H1 (cell line): ENCODE measurements at regions not wholly inside any gene's neighbourhood (a gene's known extent, or its start where the extent isn't known, plus 50 kb on each side); places are given as distances from the start of the nearest gene placed in this dataset.

Source experiments
- CTCF ChIA-PET: fragments of 300-600 bp; sonication (Branson Sonifier 250); formaldehyde crosslinking; loops from one replicate; lab custom pipeline; 2021; ENCODE audit not compliant: partially characterized antibody; lab: Charles Lee
- POLR2A ChIA-PET: fragments of 300-600 bp; sonication (Branson Sonifier 250); formaldehyde crosslinking; loops from one replicate; lab custom pipeline; 2021; ENCODE audit warnings: inconsistent platforms; ENCODE audit not compliant: partially characterized antibody; lab: Charles Lee
- DNase-seq, 2 experiments: peaks; one replicate each; pipeline versions ENCODE4 v3.0.0 to v3.0.0-alpha.2; 2010 to 2022; ENCODE audit warnings: low spot score in 2 of 2, low read depth in 1 of 2, mixed read lengths in 1 of 2
- FAIRE-seq: peaks from 2 replicates; lab custom pipeline; 2011; peaks lifted over from hg19 to GRCh38; lab: Jason Lieb, UNC
- H2AFZ ChIP-seq: 2 replicates; pipeline ENCODE4 v1.8.1; 2012; ENCODE audit warnings: low read length, inconsistent platforms
- H2AK5ac ChIP-seq: 2 replicates; pipeline ENCODE4 v1.6.1; 2013; ENCODE audit warnings: low read depth, low read length
- H2BK120ac ChIP-seq: replicated peaks from 2 replicates; pipeline ENCODE3; 2013; ENCODE audit warnings: low read depth, low read length, inconsistent platforms
- H2BK12ac ChIP-seq: 2 replicates; pipeline ENCODE4 v1.6.1; 2013; ENCODE audit warnings: low read depth, low read length
- H2BK15ac ChIP-seq: 2 replicates; pipeline ENCODE4 v1.6.1; 2013; ENCODE audit warnings: low read length
- H2BK20ac ChIP-seq: 2 replicates; pipeline ENCODE4 v1.6.1; 2013; ENCODE audit warnings: low read length
- H2BK5ac ChIP-seq: 2 replicates; pipeline ENCODE4 v1.6.1; 2013; ENCODE audit warnings: low read depth, low read length
- H3K14ac ChIP-seq: 2 replicates; pipeline ENCODE4 v1.6.1; 2013; ENCODE audit warnings: inconsistent platforms; ENCODE audit not compliant: insufficient read length
- H3K18ac ChIP-seq: 2 replicates; pipeline ENCODE4 v1.6.1; 2013; ENCODE audit warnings: low read length; ENCODE audit errors: extremely low read depth
- H3K23ac ChIP-seq: 2 replicates; pipeline ENCODE4 v1.6.1; 2013; ENCODE audit warnings: inconsistent platforms; ENCODE audit not compliant: insufficient read length
- H3K23me2 ChIP-seq: 2 replicates; pipeline ENCODE4 v1.6.1; 2013; ENCODE audit warnings: low read depth, low read length
- H3K27ac ChIP-seq: 2 replicates; pipeline ENCODE4 v1.6.1; 2011; ENCODE audit warnings: low read depth, low read length, inconsistent platforms
- H3K27me3 ChIP-seq, 4 experiments: replicated peaks in 1 of 4; 1 replicate in 1 of 4; 2 replicates in 3 of 4; pipeline versions ENCODE4 v1.6.1 to v1.8.1; 2011 to 2013; ENCODE audit warnings: low read length in 3 of 4, mild to moderate bottlenecking in 3 of 4, inconsistent platforms in 2 of 4, mixed read lengths in 2 of 4, moderate library complexity in 1 of 4; ENCODE audit not compliant: control insufficient read depth in 3 of 4, insufficient read depth in 3 of 4; ENCODE audit errors: extremely low read depth in 1 of 4
- H3K36me3 ChIP-seq, 4 experiments: 2 replicates each; pipeline versions ENCODE4 v1.6.1 to v1.8.1; 2011 to 2013; ENCODE audit warnings: mild to moderate bottlenecking in 4 of 4, low read length in 3 of 4, moderate library complexity in 2 of 4, control low read depth in 1 of 4, inconsistent platforms in 1 of 4; ENCODE audit not compliant: insufficient read depth in 4 of 4, control insufficient read depth in 2 of 4
- H3K4ac ChIP-seq: replicated peaks from 2 replicates; pipeline ENCODE3; 2013; ENCODE audit warnings: low read length, low read depth, mixed read lengths, inconsistent platforms; ENCODE audit not compliant: insufficient read length
- H3K4me1 ChIP-seq, 4 experiments: replicated peaks in 1 of 4; 1 replicate in 1 of 4; 2 replicates in 3 of 4; pipeline versions ENCODE4 v1.6.1 to v1.8.1; 2011 to 2013; ENCODE audit warnings: low read length in 3 of 4, inconsistent platforms in 2 of 4, mixed read lengths in 1 of 4; ENCODE audit not compliant: insufficient read depth in 4 of 4, control insufficient read depth in 3 of 4
- H3K4me2 ChIP-seq, 2 experiments: 2 replicates each; pipeline versions ENCODE4 v1.6.1 to v1.8.1; 2011 to 2013; ENCODE audit warnings: low read depth in 2 of 2, low read length in 2 of 2, control low read depth in 1 of 2, inconsistent platforms in 1 of 2, mild to moderate bottlenecking in 1 of 2; ENCODE audit not compliant: insufficient read depth in 1 of 2
- H3K4me3 ChIP-seq, 4 experiments: fragments of 200-600, 300-600 bp in 1 of 4; sonication (generic), shearing (Covaris generic), sonication (Bioruptor Twin) in 1 of 4; 2 replicates each; pipeline versions ENCODE4 v1.5.1 to v1.8.1; 2011 to 2016; ENCODE audit warnings: low read length in 4 of 4, low read depth in 3 of 4, control low read depth in 2 of 4, inconsistent platforms in 2 of 4, mild to moderate bottlenecking in 2 of 4, mixed read lengths in 1 of 4, moderate library complexity in 1 of 4; ENCODE audit not compliant: insufficient read depth in 2 of 4; ENCODE audit errors: extremely low read depth in 1 of 4
- H3K56ac ChIP-seq: replicated peaks from 2 replicates; pipeline ENCODE3; 2013; ENCODE audit warnings: low read depth, mild to moderate bottlenecking, mixed read lengths, low read length, inconsistent platforms; ENCODE audit not compliant: insufficient read length
- H3K79me1 ChIP-seq: 2 replicates; pipeline ENCODE4 v1.6.1; 2013; ENCODE audit warnings: low read depth, low read length, control low read depth
- H3K79me2 ChIP-seq, 2 experiments: 2 replicates each; pipeline versions ENCODE4 v1.6.1 to v1.8.1; 2012 to 2013; ENCODE audit warnings: low read length in 2 of 2, mild to moderate bottlenecking in 2 of 2, inconsistent platforms in 1 of 2; ENCODE audit not compliant: insufficient read depth in 2 of 2, control insufficient read depth in 1 of 2
- H3K9ac ChIP-seq, 4 experiments: replicated peaks in 1 of 4; 1 replicate in 1 of 4; 2 replicates in 3 of 4; pipeline versions ENCODE4 v1.6.1 to v1.8.1; 2011 to 2013; ENCODE audit warnings: low read depth in 3 of 4, low read length in 3 of 4, control low read depth in 2 of 4, mild to moderate bottlenecking in 2 of 4, moderate library complexity in 2 of 4, inconsistent platforms in 1 of 4; ENCODE audit errors: extremely low read depth in 1 of 4
- H3K9me3 ChIP-seq, 2 experiments: 2 replicates each; pipeline versions ENCODE4 v1.6.1 to v1.8.1; 2012 to 2013; ENCODE audit warnings: mild to moderate bottlenecking in 2 of 2, moderate library complexity in 2 of 2, control low read depth in 1 of 2, inconsistent platforms in 1 of 2, low read depth in 1 of 2, low read length in 1 of 2, mixed read lengths in 1 of 2; ENCODE audit not compliant: insufficient read depth in 2 of 2
- H4K20me1 ChIP-seq, 2 experiments: replicated peaks in 1 of 2; 2 replicates each; pipeline versions ENCODE3 to v1.8.1; 2011 to 2013; ENCODE audit warnings: inconsistent platforms in 2 of 2, low read length in 2 of 2, mild to moderate bottlenecking in 1 of 2; ENCODE audit not compliant: insufficient read depth in 2 of 2, control insufficient read depth in 1 of 2
- H4K5ac ChIP-seq: 2 replicates; pipeline ENCODE4 v1.6.1; 2013; ENCODE audit warnings: low read length, low read depth, mixed read lengths, inconsistent platforms; ENCODE audit not compliant: insufficient read length
- H4K8ac ChIP-seq: 2 replicates; pipeline ENCODE4 v1.8.0; 2013; ENCODE audit warnings: mild to moderate bottlenecking, moderate library complexity, low read length, inconsistent platforms; ENCODE audit not compliant: insufficient read depth; ENCODE audit errors: extremely low read depth
- H4K91ac ChIP-seq: replicated peaks from 2 replicates; pipeline ENCODE3; 2013; ENCODE audit warnings: low read length, mixed read lengths, inconsistent platforms; ENCODE audit not compliant: insufficient read length
- ATF3 ChIP-seq: IDR thresholded peaks from 2 replicates; pipeline ENCODE4 v1.6.1; 2011; ENCODE audit warnings: low read depth, mild to moderate bottlenecking, low read length; ENCODE audit not compliant: insufficient read depth
- CBX5 ChIP-seq: fragments of 300-800, 300-1000 bp; sonication (generic); IDR thresholded peaks from 2 replicates; pipeline ENCODE4 v1.7.1; 2016; ENCODE audit warnings: antibody characterized with exemption, low read length, low read depth
- CBX8 ChIP-seq: fragments of 300-800, 300-1000 bp; sonication (generic); IDR thresholded peaks from 2 replicates; pipeline ENCODE4 v1.7.1; 2016; ENCODE audit warnings: low read depth, low read length, borderline replicate concordance
- CHD1 ChIP-seq: IDR thresholded peaks from 2 replicates; pipeline ENCODE4 v1.6.1; 2012; ENCODE audit warnings: low read depth, low read length, improper control_type of control experiment
- E2F6 ChIP-seq: IDR thresholded peaks from 2 replicates; pipeline ENCODE4 v1.6.1; 2012; ENCODE audit warnings: inconsistent platforms
- GABPA ChIP-seq: IDR thresholded peaks from 2 replicates; pipeline ENCODE4 v1.6.1; 2011; ENCODE audit warnings: mild to moderate bottlenecking, low read length, moderate library complexity, borderline replicate concordance; ENCODE audit not compliant: insufficient read depth
- KDM4A ChIP-seq: IDR thresholded peaks from one replicate; pipeline ENCODE4 v1.7.1; 2012; ENCODE audit warnings: low read depth, mild to moderate bottlenecking, moderate library complexity, low read length, inconsistent platforms; ENCODE audit not compliant: severe bottlenecking
- SIN3A ChIP-seq, 2 experiments: IDR thresholded peaks in 1 of 2; conservative IDR thresholded peaks in 1 of 2; 2 replicates each; pipeline ENCODE4 v1.6.1; 2011 to 2012; ENCODE audit warnings: low read length in 2 of 2, improper control_type of control experiment in 1 of 2, low read depth in 1 of 2, mild to moderate bottlenecking in 1 of 2
- SIRT6 ChIP-seq: IDR thresholded peaks from one replicate; pipeline ENCODE4 v1.7.1; 2012; ENCODE audit warnings: low read length, inconsistent platforms
- SP2 ChIP-seq: IDR thresholded peaks from 2 replicates; pipeline ENCODE4 v1.6.1; 2012; ENCODE audit warnings: mild to moderate bottlenecking, low read length, inconsistent platforms
- SRF ChIP-seq: IDR thresholded peaks from 2 replicates; pipeline ENCODE4 v1.6.1; 2011; ENCODE audit warnings: mild to moderate bottlenecking, low read depth, low read length, moderate library complexity
- TEAD4 ChIP-seq: IDR thresholded peaks from 2 replicates; pipeline ENCODE4 v1.6.1; 2012; ENCODE audit warnings: low read depth, low read length, inconsistent platforms, mixed read lengths
- USF2 ChIP-seq: IDR thresholded peaks from 2 replicates; pipeline ENCODE4 v1.6.1; 2011; ENCODE audit warnings: low read length, improper control_type of control experiment
- WGBS, 2 experiments: shearing (Covaris generic) in 1 of 2; methylation state at CpG; one replicate each; pipeline versions ENCODE4 v1.1.6 to v1.1.7; 2013 to 2015; ENCODE audit warnings: low lambda C conversion rate in 2 of 2, mixed read lengths in 2 of 2, inconsistent platforms in 1 of 2, low coverage in 1 of 2, missing lambda C conversion rate in 1 of 2; ENCODE audit not compliant: insufficient replicate concordance in 2 of 2, insufficient coverage in 1 of 2, insufficient read length in 1 of 2; ENCODE audit errors: extremely low coverage in 1 of 2, missing lambda C conversion rate in 1 of 2; 5-methylcytosine and 5-hydroxymethylcytosine counted together

DNA sequence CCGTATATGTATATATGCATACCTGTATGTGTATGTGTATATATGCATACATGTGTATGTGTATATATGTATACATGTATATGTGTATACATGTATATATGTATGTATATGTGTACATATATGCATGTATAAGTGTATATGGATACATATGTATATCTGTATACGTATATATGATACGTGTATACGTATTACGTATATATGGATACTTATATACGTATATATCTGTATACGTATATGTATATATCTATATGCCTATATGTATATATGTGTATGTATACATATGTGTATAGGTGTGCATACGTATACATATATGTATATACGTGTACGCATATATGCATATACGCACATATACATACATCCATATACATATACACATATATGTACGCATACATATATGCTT lies 681.6 kb upstream of the ANO3 start:
- Histone ChIP-seq H2AFZ (no peak overlapping the region), H3K36me3 (no peaks in the 10 kb centered on the region), H3K18ac (no peak overlapping the region), H4K91ac (no peak overlapping the region), H3K4ac (no peak overlapping the region), H3K9me3 (peaks cover 0 to 8% of the 10 kb centered on the region in 2 experiments; a peak in 2 of 4 replicates), H2BK120ac (no peak overlapping the region), H3K4me2 (no peak overlapping the region), H2BK20ac (no peak overlapping the region), H3K23ac (no peak overlapping the region), H3K27me3 (no peaks in the 10 kb centered on the region), H3K9ac (no peak overlapping the region), H4K5ac (no peak overlapping the region), H3K14ac (no peak overlapping the region), H2AK5ac (no peak overlapping the region), H2BK12ac (no peak overlapping the region), H2BK15ac (no peak overlapping the region), H3K27ac (no peak overlapping the region), H3K4me3 (no peak overlapping the region), H3K79me1 (no peaks in the 10 kb centered on the region), H3K23me2 (no peaks in the 10 kb centered on the region), H2BK5ac (no peak overlapping the region), H4K8ac (no peak overlapping the region), H3K56ac (no peak overlapping the region), H4K20me1 (no peaks in the 10 kb centered on the region), H3K4me1 (no peaks in the 10 kb centered on the region; a peak in 1 of 7 replicates), H3K79me2 (no peaks in the 10 kb centered on the region)
- DNase-seq (no peak), FAIRE-seq (no peak)
- ChIA-PET POLR2A (no interaction called here), CTCF (no interaction called here)
- WGBS, 2 experiments, result 91% methylated on average over 12 of the region's 12 CpGs; no CpG with 5 or more reads in 1 of the 2 experiments
- TF ChIP-seq CBX8, result no peak
- TF ChIP-seq SRF, result no peak
- no peak for TF ChIP-seq ATF3
- no peak for TF ChIP-seq GABPA
- no peak for TF ChIP-seq CHD1
- TF ChIP-seq SP2, result no peak
- no peak for TF ChIP-seq USF2
- no peak for TF ChIP-seq KDM4A
- TF ChIP-seq CBX5, result no peak
- TF ChIP-seq SIRT6, result no peak
- TF ChIP-seq TEAD4, result no peak
- no peak for TF ChIP-seq E2F6
- no peak for TF ChIP-seq SIN3A (conservative IDR thresholded peaks at IDR 0.05 in 1 of 2, IDR thresholded peaks at IDR 0.05 in 1 of 2; ENCODE audit: low read depth in 1 of 2, low read length in 2 of 2)
